GM18519 (cell line): ENCODE measurements at regions not wholly inside any gene's neighbourhood (a gene's known extent, or its start where the extent isn't known, plus 50 kb on each side); places are given as distances from the start of the nearest gene placed in this dataset.

Experiments used
- ATAC-seq: cut with Tn5 transposase; IDR thresholded peaks from one replicate; pipeline ENCODE4 v1.9.1; 2021; ENCODE audit warnings: mild to moderate bottlenecking, moderate library complexity; ENCODE audit not compliant: unreplicated experiment, low FRiP score

DNA sequence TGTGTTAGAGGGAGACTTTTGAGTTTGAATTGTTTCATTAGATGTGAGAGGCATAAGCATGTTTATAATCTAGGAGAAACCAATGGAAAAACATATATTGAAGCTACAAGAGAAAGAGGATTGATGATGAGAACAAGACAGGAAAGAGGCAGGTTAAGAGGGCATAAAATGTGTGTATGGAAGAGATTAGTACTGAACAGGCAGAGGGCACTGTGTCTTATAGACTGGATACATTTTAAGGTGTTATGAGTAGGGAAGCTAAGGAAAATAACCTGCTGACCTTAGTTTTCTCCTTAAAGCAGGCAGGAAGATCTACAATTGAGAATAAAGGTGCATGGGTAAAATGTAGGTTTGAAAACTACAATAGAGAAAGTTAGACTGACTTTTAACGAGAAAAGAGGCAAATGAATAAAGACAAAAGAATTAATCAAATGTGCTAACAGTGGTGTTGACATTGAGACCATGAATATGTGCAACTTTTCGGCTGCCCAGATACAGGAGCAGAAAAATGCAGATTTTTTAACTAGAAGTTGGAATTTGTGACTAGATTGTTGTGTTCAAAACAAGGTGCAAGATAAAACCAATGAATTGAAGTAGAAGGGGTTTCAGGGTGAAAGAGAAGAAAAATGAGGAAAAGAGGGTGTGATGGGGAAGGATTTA, 846.3 kb downstream of the HACE1 start:
- ATAC-seq = no peak

DNA sequence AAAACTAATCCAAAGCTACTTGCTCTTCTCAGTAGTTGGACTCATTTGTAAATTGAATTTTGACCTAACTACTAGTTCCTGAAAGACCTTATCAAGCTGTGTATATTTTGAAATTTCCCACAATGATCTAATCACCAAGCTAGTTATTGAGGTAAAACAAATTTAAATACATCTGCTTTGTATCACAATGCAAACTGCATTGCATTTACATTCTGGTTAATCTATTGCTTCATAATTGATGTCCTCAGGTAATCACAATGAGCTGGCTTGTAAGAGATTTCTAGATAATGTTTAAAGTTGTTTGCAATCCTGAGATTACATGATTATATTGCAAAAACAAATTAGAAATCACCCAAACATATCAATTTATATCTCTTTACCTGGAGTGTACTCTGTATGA, 848.8 kb downstream of the HACE1 start:
- ATAC-seq = no peak

DNA sequence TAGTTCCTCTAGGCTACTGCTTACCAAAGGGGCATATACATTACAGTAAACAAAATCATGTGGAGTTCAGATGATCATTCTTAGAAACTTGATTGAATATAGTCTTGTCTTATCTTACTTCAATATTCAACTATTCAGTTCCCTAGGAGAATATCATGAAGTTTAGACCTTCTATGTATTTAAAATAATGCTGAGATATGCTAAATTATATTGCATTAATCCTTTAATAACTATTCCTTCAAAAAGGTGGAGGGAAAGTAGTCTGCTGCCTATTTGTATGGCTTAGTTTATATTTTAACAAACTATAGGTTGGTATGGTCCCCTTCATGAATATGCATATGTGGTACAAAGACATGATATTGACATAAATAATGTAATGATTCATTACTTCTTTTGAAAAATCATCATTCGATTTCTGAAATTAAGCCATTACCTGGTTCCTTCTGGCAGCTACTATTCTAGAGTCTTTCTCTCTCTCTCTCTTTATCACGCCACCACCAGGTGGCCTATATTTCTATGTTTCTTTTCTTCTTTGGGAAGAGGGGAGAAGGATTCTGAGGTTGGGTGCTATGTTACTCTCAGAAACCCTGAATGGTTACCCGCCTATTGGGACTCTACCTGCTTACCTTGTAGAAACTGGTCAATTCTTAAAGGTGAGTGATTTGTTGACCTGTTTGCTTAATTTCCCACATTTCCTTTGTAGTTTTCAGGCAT, 855.8 kb downstream of the HACE1 start:
- ATAC-seq = no peak

DNA sequence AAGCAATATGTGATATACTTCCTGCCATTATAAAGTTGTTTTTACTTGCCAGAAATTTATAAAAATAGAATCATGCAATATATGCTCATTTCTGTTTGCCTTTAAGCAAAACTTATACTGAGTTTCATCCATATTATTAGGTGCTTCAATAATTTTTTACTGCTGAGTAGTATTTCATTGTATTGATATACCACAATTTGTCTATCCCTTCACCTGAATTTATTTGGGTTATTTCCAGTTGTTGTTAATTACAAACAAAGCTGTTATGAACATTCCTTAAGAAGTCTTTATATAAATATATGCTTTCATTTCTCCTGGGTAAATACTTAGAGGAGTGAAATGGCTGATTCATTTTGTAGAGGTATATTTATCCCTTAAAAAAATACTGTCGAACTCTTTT, 864.1 kb downstream of the HACE1 start:
- no peak for ATAC-seq

DNA sequence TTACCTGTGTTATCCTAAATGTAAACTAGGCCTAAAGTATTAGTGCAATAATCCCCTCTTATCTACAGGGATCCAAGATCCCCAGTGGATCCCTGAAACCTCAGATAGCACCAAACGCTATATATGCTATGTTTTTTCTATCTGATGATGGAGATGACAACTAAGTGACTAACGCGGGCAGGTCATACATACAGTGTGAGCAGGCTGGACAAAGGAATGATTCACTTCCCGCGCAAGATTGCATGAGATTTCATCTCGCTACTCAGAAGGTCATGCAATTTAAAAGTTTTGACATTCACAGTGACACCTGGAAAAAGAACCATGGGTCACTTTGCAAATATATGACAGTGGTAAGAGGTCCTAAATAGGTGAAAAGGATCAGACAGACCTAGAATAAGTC, 875.9 kb downstream of the HACE1 start:
- no peak for ATAC-seq

DNA sequence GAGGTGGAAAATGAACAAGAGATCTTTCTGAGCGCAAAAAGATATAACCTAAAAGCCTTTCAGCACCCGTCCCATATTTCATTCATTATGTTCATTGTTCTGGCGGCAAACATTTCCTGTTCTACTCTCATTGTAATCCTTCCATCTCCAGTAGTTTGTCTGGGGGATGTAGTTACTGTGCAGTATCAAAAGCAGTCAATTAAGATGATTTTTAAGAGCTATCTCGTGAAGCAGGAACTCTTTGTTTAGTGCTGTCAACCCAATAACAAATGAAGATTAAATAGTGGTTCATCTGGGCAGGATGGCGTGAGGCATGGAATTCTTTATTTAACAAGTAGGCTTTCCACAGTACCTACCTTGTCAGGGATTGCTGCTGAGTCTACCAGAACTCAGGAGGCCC, 876.7 kb downstream of the HACE1 start:
- ATAC-seq = no peak

DNA sequence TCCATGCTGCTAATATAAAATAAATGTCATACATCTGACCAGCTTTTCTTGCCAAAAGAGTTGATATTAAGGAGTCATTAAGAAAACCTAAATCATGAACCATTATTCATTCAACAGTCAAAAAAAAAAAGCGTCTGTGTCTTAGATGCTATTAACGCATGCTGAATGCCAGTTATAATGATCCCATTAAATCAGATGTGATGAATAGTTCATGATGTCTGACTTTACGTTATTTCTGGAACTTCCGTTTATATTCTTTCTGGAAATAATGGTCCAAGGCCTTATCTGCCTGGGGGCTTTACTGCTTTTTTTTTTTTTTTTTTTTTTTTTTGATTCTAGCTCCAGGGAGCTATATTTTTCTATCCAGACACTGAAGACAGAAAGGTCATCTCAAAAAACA, 877.1 kb downstream of the HACE1 start:
- ATAC-seq = no peak

DNA sequence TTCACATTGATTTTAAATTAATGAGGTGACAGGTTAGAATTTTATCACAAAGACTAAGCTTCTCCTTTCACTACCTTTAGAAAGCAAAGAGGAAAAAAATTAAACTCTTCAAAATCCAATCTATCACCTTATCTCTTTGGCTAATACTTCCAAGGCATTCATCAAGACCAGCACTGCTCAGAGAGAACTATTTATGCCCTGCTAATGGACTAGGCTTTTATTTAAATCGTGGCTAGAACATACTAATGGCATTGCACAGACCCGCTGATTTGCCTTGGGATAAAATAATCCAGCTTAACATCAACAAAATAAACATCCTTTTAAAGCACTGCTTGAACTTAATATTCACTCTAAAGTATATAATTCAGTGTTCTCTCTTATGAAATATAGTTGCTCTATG, 880.4 kb downstream of the HACE1 start:
- no peak for ATAC-seq

DNA sequence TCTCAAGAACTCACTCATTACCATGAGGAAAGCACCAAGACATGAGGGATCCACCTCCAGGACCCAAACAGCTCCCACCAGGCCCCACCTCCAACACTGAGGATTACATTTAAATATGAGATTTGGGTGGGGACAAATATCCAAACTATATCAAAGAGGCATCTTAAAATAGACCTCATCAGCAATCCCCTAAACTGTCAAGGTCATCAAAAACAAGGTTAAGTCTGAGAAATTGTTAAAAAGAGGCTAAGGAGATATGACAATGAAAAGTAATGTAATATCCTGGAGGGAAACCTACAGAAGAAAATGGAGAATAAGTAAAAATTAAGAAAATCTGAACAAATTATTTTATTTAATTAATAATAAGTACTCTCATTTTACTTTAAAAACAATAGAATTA, 922.3 kb downstream of the HACE1 start:
- no peak for ATAC-seq

DNA sequence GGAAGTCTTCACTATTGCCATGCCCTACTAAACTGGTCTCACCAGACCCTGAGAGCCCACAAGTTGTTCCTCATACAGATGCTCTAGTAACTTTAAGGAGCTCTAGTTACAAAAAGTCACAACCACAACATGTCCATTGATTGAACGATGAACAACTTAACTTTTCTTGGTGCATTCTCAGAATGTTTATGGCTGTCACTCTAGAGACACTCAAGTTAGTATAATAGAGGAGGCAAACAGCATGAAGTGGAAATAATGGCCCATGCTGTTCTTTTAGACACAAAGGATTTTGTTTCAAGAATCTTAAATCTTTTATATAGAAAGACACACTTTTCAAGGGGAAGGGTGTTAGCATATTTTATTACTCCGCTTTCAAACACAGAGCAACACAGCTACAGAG, 934.4 kb downstream of the HACE1 start:
- ATAC-seq = no peak

DNA sequence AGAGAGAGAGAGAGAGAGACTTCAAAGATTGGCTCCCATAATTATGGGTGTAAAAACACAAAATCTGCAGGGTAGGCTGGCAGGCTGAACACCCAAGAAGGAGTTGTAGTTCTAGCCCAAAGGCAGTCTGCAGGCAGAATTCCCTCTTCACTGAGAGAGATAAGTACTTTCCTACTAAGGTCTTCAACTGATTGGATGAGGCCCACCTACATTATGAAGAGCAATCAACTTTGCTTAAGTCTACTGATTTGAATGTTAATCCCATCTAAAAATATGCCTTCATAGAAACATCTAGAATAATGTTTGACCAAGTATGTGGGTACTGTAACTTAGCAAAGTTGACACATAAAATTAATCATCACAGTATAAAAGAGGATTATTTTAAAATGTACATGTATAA, 949.7 kb downstream of the HACE1 start:
- no peak for ATAC-seq

DNA sequence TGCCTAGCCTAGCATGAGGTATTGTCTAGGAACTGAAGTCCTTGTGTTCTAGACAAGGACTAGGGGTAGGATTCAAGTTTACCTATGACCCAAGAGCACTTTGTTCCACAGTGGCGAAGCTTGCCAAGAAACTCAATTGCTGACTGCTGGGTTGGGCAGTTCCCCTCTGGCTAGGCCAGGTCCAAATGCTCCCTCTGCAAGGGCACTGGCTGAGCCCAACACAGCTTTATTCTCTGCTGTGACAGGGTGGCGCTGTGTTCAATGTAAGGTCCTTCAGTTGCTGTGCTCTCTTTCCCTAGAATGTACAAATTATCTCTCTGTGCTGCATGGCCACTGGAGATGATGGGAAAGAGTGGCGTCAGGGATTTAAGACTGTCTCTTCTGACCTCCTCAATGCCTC, 950.8 kb downstream of the HACE1 start:
- no peak for ATAC-seq

DNA sequence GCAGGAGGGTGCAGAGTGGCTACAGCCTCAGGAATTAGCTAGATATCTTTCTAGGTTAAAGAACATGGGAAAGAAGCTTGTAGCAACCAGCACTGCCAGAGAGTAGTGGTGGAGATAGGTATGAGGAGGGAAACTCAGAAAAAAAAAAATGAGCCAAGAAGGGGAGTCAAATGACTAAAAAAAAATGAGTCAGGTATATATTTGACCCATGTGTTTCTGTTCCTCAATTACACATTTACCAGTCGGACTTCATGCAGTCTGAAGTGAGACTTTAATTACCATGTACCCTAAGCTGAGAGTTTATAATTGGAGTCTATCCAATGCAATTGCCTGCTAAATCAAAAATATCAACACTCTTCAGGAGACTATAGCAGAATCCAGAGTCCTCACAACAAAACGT, 964.6 kb downstream of the HACE1 start:
- no peak for ATAC-seq

DNA sequence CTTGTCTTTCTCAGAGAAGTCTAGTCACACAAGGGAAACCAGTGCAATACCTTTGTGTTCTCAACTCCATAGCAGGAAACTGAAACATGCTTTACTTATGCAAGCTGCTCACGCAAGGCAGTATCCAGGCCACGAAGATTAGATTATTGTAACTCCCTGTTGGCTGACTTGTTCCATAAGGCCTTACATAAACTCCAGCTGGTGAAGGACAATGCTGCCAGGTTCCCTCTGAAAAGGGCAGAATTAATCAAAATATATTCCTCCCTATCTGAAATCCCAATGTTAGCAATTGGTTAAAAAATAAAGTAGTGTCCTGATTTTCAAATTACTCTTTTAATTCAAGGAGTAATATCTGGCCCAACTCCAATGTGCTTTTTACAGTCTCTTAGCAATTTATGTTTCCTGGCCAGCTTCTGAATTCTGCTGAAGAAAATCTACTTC, 966.6 kb downstream of the HACE1 start:
- no peak for ATAC-seq

DNA sequence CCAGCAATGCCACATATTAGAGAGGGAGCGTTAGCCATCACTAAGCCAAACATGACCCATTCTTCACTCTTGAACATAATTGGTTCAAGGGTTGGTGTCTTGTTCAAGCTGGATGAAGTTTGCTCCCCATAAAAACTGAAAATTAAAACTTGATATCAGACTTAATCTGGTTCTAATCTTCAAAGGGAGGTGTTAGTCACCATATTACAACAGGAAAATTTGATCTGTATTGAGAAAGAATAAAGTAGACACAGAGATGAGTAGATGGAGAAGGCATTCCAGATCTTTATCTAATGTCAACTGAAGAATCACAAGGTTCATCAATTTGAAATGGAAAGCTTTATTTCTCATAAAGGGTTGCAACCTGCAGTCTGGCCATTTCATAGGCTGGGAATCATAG, 972.8 kb downstream of the HACE1 start:
- no peak for ATAC-seq

DNA sequence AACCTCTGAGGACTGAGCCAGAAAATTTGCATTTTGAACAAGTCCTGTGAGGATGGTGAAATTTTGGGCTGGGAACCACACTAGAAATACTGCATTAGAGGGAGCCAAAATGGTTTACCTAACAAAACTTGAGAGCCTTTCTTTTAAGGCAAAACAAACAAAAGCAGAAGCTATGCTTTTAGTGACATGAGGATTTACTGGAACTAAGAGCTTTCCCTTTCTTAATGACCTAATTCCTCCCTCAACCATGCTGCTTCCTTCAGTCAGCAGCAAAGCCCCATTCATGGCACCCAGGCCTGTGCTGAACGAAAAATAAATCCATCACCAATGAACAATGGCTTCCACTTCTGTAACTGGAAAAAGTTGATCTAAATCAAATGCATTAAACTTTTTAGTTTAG, 974.3 kb downstream of the HACE1 start:
- no peak for ATAC-seq

DNA sequence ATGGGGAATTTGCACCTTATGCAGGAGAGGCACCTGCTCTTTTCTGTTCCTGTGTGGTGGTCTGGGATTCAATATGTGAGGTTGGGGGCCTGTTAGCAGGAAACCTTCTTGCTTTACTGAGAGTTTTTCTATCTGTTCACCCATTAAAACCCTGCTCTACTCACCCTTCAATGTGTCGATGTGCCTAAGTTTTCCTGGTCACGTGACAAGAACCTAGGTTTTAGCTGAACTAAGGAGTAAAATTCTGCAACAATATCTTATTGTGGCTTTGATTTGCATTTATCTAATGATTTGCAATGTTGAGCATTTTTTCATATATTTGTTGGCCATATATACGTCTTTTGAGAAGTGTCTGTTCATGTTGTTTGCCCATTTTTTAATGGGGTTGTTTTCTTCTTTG, 979.9 kb downstream of the HACE1 start:
- no peak for ATAC-seq

DNA sequence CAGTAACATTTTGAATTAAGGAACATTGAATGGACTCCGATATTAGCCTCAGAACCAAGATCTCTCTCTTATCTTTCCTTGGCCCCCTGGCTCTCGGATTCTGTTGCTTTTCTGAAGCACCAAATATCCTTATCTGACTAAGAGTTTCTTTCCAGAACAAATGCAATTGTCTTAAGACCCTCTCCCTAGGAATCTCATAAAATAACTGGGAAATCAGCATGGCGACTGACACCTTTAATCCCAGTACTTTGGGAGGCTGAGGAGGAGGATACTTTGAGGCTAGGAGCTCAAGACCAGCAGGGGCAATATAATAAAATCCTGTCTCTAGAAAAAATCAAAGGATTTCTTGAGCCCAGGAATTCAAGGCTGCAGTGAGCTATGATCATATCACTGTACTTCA, 984.5 kb downstream of the HACE1 start:
- no peak for ATAC-seq

DNA sequence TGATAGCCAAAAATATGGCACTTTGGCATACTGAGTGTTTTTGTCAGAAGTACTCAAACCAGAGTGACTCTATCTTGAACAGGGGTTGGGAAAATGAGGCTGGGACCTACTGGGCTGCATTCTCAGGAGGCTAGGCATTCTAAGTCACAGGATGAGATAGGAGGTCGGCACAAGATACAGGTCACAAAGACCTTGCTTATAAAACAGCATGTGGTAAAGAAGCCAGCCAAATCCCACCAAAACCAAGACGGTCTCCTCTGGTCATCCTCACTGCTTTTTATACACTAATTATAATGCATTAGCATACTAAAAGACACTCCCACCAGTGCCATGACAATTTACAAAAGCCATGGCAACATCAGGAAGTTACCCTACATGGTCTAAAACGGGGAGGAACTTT, 985.1 kb downstream of the HACE1 start:
- ATAC-seq = no peak

DNA sequence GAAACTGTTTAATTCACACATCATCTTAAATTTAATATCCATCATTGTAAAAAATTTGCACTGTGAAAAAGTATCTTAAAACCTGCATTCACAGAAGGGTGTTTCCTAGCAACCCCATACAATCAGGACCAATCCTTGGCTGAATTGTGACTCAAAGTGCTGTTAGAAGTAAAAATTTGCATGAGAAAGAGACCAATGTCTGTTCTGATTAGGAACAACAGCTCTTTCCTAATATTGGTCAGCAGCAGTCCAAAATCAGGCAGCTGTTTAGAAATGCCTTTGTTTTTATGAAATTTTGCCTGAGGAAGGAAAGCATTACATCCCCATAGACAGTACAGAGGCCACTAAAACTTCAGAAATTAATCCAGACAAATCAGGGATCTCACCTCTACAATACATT, 987.0 kb downstream of the HACE1 start:
- ATAC-seq = no peak

DNA sequence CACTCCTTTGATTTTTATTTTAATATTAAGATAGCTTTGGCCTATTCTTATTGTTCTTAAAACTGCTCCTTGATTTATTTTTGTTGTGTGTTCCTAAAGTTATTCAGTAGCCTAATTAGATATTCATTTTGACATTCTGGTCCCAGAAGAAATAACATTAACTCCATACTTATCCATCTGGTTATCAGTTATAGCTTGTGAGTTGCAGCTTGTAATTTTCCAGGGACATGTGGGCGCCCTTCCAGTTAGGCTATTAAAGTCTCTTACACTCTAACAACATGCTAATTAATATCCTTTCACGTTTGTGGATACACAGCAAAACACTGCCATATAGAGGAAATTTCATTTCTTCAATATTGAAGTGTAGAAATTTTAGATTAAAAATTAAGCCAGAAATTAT, 987.5 kb downstream of the HACE1 start:
- no peak for ATAC-seq

DNA sequence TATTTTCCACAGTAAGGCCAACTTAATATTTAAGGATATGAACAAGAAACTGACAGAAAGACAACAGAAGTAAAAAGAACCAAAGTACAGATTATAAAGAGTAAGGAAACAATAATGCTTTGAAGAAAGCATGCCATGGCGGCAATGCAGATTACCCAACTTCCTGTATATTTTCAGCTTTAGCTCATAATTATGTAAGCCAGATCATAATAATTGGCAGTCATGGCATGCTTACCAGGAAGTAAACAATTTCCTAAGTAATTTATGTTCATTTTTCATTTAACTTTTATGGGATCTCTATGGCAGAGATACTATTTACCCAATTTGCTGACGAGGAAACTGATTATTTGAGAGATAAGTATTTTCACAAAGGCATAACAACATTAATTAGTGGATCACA, 988.7 kb downstream of the HACE1 start:
- no peak for ATAC-seq

DNA sequence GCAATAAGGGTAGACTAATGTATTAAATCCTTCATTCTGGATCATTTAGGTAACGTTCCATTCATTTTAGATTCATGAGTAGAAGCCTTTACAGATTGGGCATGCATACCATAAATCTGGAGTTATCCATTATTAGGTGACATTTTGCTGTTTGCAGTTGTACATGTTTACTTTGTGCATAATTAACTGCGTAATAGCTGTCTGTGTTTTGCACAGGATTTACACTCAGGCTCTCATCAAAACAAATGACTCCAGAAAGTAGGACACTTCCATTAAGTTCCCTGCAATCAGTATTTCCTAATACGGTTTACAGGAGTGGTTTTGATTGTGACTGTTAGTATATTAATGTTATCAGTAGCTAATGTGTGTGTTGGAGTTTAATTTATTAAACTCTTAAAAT, 997.4 kb downstream of the HACE1 start:
- ATAC-seq = no peak
